Right renal pelvis (tissue), 4 donors: ENCODE measurements at regions not wholly inside any gene's neighbourhood (a gene's known extent, or its start where the extent isn't known, plus 50 kb on each side); places are given as distances from the start of the nearest gene placed in this dataset.

Source experiments
- DNase-seq, 4 donors: peaks; one replicate each; pipeline ENCODE4 v3.0.0-alpha.2; 2013; ENCODE audit warnings: low read depth in 4 of 4, low spot score in 3 of 4, missing footprints in 1 of 4

DNA sequence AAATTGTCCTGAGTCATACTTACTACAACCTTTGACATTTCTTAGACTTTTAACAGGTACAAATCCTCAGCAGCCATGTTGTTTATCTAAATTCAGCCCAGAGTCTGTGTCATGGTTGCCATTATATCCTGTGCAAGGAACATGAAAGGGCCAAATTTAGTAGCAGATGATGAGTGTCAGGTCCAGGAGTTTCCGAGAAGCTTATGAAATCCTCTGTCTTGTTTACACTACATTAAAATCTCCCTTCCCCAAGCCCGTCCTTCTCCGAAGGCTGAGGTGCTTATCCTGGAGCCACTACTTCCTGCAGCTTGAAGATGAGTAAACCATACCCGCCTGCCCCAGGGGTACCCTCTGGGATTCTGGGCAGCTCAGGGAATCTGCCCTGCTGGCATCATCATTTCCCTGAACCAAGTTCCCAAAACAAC, 102.6 kb upstream of the SERP2 start:
- no peak for DNase-seq

DNA sequence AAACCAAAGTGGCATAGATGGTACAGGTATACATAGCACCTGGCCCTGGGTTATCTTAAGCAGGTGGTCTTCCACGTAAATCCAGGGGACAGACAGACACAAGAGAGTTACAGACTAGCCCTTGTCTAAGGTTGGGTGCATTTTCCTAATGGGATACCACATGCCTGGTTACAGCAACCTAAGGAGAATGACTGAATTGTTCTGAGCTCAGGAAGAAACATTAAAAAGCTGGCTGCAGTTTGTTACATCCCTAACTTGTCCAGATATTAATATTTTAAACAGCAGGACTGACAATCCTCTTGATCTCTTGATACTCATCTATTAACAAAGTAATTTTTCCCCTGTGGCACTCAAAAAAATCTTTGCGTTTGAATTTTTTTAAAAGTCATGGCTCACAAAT, 102.2 kb upstream of the SERP2 start:
- DNase-seq, result no peak

DNA sequence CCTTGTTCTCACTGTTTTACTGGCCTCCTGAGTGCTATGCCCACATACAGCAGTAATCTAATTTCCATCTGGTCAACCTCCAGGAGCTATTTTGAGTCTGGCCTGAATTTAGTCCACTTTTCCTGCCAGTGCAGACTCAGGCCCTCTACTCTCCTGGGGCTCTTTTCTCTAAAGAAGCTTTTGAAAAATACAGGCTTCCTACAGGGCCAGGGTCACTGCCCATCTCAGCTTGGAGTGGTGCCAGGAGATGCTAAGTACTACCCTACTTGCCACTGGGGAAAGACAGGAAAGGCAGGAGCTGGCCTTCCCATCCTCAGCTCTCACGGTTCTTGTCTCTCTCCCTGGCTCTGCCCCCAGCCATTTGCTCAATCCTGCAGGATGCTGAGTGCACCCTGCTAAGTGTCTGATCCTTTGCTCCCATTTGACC, 101.7 kb upstream of the SERP2 start:
- DNase-seq, result no peak

DNA sequence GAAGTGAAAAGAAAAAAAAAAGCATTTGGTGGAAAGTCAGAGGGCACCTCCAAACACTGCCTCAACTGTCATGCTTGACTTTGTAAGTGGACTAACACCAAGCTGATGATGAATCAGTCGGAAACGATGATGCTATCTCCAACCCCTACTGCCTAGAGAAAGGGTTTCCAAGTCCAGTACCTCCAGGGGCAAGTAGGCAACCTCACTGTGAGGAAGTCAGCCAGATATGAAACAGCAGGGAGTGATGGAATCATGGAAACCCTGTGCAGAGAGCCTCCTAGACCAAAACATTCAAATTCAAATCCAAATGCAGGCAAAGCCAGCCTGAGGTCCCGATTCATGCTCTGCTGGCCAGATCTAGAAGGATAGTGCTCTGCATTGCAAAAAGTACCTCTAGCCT, 100.9 kb upstream of the SERP2 start:
- DNase-seq, result no peak

DNA sequence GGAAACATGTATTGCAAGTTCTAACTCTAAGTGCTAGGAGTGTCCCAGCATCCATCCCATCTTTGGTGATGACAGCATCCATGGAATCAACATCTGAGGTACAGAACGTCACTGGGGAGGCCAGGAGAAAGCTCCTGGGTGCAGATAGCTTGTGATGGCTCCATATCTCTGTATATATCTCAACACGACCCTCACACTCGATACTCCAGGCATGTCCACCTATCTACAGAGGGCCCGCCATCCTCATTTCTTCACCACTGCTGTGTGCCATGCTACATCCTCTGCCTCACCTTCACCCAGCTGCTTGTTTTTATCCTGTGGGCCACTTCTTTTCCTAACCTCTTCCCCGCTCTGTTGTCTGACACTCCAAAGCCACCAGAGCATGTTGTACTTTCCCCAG, 100.4 kb upstream of the SERP2 start:
- no peak for DNase-seq

DNA sequence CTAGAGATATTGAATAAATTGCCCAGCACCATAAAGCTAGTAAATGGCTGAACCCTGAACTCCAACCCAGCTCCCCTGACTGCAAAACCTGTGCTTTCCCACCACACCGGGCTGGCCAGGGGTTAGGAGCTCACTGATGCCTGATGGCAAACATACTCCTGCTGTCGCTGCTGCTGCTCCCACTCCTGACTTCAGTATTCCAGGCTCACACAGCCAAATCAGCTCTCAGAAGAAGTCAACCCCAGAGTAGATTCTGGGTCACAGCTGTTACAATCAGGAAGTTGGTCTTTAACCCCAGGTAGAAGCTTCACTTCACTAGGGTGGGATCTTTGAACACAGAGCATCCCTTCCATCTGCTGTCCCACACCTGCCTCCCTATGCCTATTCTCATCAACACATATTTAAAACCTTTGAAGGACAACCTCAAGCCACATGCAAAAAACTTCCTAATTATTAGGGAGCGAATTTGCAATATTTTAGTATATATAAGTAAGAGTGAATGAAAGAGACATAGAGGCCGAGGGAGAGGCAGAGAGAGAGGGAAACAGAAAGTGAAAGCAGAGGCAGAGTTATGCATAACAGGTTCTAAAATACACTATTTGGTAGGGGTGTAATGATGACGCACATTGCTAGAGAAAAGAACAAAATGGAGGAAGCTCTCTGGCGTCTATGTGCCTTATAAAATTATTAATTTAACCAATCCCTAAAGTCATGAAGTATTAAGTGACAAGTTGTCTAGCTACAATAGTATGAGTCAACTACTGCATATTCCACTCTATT, 99.4 kb upstream of the SERP2 start:
- DNase-seq, result no peak

DNA sequence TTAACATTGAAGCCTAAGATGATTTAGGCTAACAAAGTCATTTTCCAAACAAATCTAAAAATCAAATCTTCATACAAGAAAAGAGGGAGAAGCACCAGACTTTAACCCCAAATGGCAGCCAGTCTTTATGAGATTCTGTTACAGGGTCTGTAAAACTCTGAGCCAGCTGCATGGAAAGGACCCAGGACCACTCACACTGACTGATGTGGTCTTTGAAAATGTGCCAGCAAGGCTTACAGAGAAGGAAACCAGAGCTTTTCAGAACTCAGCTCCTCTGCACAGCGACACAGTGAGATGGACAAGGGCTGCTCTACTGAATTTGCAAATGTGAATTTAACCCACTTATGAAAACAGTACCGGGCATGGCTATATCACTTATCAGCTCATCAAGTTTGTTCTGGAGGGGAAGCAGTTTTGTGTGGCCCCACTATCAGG, 98.8 kb upstream of the SERP2 start:
- DNase-seq, result no peak

DNA sequence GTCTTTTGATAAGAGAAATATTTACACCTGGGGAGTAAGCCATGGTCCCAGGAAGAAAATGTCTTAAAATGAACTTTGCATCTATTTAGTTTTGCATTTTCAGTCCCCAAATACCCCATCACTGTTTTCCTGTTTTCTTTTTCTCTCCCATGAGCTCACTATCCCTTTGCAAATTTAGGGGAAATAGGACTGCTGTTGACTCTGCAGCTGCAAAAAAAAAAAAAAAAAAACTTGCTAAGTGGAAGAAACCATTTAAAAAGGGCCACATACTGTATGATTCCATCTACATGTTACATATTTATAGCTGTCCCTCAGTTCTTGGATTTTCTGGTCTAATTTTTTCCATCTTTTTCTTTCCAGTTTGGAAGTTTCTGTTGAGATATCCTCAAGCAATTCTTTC, 98.2 kb upstream of the SERP2 start:
- no peak for DNase-seq

DNA sequence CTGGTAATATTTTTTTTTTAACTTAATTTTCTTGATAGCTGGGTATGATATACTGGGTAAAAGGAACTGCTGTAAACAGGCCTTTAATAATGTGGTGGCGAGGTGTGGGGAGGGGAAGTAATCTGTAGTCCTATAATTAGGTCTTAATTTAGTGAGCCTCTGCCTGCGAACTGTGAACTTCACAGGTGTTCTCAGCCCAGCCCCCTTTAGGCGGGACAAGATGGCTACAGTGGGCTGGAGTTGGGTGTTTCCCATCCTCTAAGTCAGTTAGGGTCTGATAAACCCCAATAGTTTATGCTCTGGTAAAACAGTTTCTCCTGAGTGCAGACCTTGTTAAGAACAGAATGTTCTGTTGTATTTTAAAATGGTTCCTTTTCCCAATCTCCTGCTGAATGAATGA, 97.6 kb upstream of the SERP2 start:
- no peak for DNase-seq

DNA sequence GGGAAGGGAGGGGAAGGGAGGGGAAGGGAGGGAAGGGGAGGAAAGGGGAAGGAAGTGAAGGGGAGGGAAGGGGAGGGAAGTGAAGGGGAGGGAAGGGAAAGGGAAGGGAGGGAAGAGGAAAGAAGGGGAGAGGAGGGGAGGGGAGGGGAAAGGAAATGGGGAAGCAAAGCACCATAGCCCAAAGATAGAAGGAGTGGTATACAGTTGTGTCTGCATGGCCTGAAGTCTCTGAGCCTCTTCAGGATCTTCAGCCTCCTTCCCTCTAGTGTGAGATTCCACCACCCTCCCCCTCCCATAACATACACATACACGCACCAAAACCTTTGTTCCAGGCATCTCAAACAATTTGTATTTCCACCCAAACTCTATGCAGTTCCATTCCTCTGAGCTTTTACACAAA, 96.2 kb upstream of the SERP2 start:
- no peak for DNase-seq

DNA sequence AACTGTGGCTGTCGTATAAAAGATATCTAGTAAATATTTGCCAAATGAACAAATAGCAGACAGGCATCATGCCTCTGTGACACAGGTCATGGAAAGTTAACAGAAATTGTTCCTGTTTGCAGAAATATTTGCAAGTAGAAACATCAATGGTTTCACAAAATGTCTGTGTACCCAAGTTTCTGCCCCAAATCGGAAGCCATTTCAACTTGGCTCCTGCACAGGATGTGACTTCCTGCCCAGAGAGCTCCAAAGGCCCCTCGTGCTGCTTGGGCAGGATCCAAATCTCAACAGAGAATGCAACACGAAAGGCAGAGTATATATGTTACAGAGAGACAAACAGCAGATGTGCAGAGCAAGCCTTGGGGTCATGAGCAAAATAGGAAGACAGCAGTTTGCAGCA, 95.5 kb upstream of the SERP2 start:
- DNase-seq, result no peak

DNA sequence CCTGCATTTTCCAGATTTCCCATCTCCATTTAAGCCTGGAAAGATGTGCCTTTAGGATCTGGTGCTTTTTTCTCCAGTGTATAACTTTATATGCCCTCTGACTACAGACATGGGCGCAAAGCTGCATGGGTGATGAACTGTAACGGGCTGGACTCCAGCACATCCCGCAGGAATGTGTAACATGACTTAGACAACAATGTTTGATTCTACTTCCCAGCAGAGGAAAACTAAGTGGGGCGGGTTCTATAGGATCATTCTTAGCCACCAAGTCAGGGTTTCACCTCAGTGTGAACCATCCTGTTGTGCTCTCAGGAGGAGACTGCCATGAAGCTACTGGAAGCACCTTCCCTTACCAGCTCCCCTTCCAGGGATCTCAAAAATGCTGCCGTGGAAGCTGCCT, 93.2 kb upstream of the SERP2 start:
- DNase-seq, result no peak

DNA sequence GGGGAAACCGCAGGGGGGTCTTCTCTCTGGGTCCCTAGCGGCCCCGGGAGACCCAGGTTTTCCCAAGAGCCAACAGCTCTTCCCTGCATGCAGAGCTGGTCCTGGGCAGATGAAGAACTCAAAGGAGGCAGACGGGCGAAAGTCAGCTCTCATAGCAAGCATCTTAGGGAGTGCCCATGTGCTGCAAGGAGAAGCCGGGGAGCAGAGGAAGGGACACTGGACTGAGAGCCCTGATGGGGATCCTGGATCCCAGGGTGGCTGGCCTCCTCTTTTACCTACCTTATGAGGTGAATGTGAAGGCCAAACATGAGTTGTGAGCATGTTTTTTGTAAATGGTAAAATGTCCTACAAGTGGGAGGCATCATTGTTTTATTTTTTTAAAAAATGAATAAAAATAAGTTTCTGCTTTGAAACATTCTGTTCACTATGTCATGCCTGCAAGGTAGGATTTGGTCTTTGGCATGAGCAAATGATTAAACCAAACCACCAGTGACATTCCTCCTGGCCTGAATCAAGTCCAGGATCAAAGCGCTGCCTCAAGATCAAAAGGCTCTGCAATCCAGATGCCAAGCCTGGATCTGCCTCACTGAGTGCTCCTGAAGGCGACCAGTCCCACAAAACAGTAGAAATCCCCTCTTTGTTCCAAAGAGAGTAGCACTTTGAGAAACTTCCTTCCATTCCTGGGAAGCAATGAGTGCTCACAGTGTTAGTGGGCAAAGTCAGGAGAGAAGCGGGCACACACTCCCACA, 92.2 kb upstream of the SERP2 start:
- no peak for DNase-seq

DNA sequence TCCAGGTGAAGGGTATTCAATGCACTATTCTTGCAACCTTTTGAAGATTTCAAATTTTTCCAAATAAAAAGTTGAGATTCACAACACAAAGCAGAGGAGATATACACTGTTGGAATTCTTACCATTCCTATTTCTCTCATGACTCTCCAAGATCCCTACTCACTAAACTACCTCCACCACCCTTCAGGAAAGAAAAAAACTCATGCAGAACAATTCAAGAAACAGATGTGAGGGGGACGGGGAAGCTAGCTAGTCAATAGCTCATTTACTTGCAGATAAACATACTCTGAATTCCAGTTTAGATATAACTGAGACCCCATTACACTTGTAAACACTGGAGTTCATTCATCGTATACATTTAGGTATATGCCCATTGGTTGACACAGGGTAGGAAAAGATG, 90.0 kb upstream of the SERP2 start:
- no peak for DNase-seq

DNA sequence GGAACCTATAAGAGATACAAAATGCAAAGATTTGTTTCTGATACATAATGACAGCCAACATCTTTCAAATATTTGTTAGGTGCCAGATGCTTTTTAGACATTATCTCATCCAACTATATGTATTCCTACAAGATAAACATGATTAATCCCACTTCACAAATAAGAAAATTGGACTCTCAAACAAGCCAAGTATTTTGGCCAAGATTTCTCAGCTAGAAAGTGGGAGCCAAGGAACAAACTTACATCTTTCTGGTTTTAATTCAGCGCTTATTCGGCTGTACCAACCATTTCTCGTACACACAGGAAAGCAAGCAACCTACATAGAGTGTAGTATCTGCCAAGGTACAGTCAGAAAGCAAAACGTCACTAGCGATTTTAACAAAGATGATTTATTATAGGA, 85.7 kb upstream of the SERP2 start:
- DNase-seq, result no peak

DNA sequence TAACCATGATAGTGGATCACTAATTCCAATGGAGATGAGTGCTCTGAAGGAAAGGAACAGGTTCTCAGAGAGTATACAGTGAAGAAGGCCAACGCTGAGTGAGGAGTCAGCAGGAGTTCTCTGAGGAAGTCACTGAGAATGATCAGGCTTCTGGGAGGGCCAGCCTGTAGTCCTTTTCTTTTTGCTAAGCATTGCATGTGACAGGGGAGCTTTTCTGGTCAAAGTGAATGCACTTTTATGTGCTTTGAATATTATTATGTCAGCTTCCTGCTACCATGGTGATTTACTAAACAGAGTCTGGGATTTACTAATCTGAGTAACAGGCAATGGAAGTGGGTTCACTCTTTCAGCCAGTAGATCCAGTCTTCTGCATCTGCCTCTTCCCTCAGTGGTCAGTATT, 81.1 kb upstream of the SERP2 start:
- no peak for DNase-seq

DNA sequence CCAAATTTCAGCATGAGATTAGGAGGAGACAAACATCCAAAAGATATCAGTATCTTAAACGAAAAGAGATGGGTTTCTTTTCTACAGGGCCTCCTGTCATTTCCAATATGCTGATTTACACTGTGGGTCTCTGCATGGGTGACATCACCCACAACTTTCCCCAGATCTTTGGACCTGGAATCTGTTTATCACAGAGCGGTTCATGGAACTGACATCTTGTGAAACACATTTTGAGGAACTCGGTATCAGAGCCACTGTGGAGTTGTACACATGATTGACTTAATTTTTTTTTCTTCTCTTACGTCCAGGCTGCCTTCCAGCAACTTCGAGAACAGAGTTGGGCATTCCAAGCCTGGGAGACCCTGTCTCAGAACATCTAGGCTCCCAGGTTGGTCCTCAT, 80.2 kb upstream of the SERP2 start:
- no peak for DNase-seq

DNA sequence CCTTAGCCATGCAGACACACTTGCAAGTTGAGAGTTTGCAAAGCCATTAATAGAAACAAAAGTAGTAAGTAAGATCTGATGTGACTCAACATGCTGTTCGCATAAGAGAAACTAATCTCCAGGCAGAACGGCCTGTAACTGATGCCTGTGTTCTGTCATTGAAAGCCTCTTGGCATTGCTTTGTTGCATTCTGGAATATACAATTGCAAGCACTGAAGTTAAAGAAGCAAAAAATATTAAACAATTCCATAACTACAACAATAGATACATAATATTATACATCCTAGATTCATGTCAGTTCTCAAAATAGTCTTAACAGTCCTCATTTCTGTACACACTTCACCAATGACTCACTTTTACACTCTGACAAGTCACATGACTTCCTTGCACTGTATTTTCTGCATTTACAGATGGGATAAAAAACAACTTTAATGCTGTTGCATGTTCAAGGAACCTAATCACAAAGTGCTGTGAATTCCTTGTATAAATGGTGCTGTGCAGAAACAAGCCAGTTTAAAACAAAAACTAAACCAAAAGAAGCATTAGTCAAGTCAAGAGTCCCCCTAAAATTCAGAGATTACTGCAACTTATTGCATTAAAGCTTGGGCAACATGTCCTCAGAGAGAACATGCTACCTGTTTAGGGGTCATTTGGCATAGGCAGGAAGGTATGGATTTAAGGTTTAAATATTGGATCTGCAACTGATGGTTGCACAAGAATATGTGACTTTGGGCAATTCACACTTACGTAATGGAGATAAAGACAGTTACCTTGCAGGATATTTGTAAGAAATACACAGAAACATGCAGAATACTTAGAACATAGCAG, 79.5 kb upstream of the SERP2 start:
- DNase-seq, result no peak

DNA sequence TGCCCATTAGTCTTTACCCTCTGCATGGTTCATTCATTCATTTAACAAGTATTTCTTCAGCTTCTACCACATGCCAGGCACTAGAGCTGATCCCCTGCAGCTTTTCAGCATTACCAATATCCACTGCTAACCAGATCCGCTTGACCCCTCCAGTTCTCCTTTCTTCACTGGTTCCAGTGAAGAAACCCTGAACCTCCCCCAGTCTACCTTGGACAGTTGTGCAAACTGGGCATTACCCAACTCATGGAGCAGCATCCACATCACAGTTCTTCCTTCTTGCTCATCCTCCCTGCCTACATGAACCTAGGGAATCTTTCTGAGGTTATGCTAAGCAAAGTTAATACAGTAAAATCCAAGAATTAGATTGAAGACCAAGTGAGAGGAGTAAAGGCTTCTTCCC, 78.7 kb upstream of the SERP2 start:
- DNase-seq, result no peak

DNA sequence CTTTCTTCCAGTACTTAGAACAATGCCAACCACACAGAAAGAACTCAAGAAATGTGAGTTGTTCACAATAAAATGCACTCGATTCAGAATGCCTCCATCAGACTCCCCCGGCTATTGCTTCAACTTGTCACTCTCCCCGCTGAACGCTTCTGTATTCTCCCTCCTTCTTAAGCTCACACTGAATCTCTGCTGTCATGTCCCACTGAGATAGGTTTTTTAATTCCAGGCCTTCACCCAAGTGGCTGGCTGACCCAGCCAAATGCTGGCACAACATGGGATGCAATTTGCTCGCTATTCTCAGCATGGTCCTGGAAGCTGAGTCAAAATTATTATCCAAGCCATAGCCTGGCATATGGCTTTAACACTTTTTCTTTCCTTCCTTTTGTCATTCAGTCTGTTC, 76.8 kb upstream of the SERP2 start:
- no peak for DNase-seq

DNA sequence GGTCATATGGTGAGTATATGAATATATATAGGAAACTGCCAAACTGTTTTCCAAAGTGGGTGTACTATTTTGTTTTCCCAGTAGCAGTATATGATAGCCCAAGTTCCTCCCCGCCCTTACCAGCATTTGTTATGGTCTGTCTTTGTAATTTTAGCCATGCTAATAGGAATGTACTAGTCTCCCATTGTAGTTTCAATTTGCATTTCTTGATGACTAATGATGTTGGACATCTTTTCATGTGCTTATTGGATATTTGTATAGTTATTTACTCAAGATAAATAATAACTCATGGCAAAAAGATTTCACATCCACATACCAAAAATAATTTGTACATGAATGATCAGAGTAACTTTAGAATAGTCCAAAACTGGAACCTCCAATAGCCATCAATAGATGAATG, 75.3 kb upstream of the SERP2 start:
- no peak for DNase-seq
